Thyroid gland (tissue), 4 donors: ENCODE measurements at regions not wholly inside any gene's neighbourhood (a gene's known extent, or its start where the extent isn't known, plus 50 kb on each side); places are given as distances from the start of the nearest gene placed in this dataset.
A peak's percentile ranks its signal among the peaks of the same experiment; 100 is the strongest.

Experiments
- DNase-seq, 2 donors: peaks; one replicate each; pipeline ENCODE4 v3.0.0-alpha.2; 2019
- H3K27ac ChIP-seq, 3 donors: fragments of 200-600 bp; sonication (generic); 1 replicate in 2 of 3; 2 replicates in 1 of 3; pipeline ENCODE4 v1.5.1; 2016 to 2019; ENCODE audit warnings: mild to moderate bottlenecking in 1 of 3, moderate library complexity in 1 of 3
- H3K27me3 ChIP-seq: fragments of 200-600 bp; sonication (generic); one replicate; pipeline ENCODE4 v1.5.1; 2019
- H3K36me3 ChIP-seq, 2 donors: fragments of 200-600 bp; sonication (generic); one replicate each; pipeline ENCODE4 v1.5.1; 2016 to 2019
- H3K4me1 ChIP-seq, 2 donors: fragments of 200-600 bp; sonication (generic); one replicate each; pipeline ENCODE4 v1.5.1; 2017 to 2019
- H3K4me3 ChIP-seq, 3 donors: fragments of 200-600 bp; sonication (generic); replicated peaks in 1 of 3; 1 replicate in 2 of 3; 2 replicates in 1 of 3; pipeline ENCODE4 v1.5.1; 2016; ENCODE audit warnings: mild to moderate bottlenecking in 1 of 3
- H3K9me3 ChIP-seq: fragments of 200-600 bp; sonication (generic); one replicate; pipeline ENCODE4 v1.5.1; 2017
- CTCF ChIP-seq, 6 experiments: fragments of 200-600 bp in 3 of 6; fragments of 450-650 bp in 3 of 6; sonication (generic) in 3 of 6; IDR thresholded peaks; one replicate each; pipeline ENCODE4 v1.5.1; 2016 to 2019; ENCODE audit warnings: antibody characterized with exemption in 6 of 6, mild to moderate bottlenecking in 2 of 6, inconsistent platforms in 1 of 6, moderate library complexity in 1 of 6
- POLR2A ChIP-seq, 2 donors: fragments of 450-650 bp; IDR thresholded peaks; one replicate each; pipeline ENCODE4 v1.6.1; 2017; ENCODE audit warnings: antibody characterized with exemption in 2 of 2, mild to moderate bottlenecking in 2 of 2, moderate library complexity in 1 of 2
- WGBS, 2 donors: methylation state at CpG; one replicate each; pipeline ENCODE4 v1.1.5; 2017; 5-methylcytosine and 5-hydroxymethylcytosine counted together
- intact Hi-C: fragments of 100-400 bp; cut with DNase I; formaldehyde crosslinking; loops from one replicate; pipeline ENCODE4 v1.15.1; 2023

DNA sequence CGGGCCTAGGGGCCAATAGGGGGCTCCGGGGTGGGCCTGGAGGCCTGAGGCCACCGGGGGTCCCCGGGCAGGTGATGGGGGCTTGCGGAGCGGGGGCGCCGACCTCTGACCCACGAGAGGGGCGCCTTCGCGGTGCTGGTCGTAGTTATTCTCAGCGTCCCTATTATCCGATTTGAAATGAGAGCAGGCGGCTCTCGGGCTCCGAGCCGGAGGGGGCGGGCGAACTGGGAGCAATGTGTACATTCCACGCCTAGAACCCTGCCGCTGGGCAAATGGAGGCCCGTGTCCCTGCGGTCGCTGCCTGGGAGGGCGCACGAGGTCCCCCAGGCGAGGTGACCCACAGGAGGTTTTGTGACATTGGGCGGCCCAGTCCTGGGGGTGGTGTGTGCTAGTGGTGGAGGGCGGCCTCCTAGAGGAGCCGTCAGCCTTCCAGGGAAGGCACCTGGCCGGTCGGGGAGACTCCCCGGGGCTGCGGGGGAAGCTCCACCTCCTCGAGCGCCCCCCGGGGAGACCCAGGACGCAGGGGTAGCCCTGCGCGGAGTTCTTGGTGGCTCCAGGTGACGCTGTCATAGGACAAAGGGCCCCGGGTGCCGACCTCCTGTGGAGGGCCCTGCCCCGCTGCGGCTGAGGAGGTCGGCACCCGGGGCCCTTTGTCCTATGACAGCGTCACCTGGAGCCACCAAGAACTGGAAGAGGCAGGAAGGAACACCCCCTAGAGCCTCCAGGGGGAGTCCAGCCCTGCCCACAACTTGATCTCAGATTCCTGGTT, 102.6 kb upstream of the PRKX start:
- Histone ChIP-seq H3K27me3 (no peaks in the 10 kb centered on the region), H3K36me3 (no peaks in the 10 kb centered on the region), H3K4me1 (peaks cover 5 to 17% of the 10 kb centered on the region in 2 donors), H3K9me3 (no peaks in the 10 kb centered on the region), H3K27ac (peak overlapping the region; percentile 88 to 97 (median 96)), H3K4me3 (peak overlapping the region in 2 of 3 donors; percentile 35 to 72)
- no CpG with 5 or more reads among the region's 50 CpGs for WGBS, 2 donors
- peak; percentile 46 to 57 for DNase-seq
- TF ChIP-seq POLR2A (IDR thresholded peaks at IDR 0.05) (peak in 1 of 2 donors; percentile 55), CTCF (IDR thresholded peaks at IDR 0.05) (peak in 2 of 6 experiments; percentile 6 to 9)
- intact Hi-C loops: loop anchor here (10.0 kb wide), 2 partner anchors 101 to 881 kb away; partner anchors contain the start of gene PRKX

- Histone ChIP-seq H3K27me3 (no peaks in the 10 kb centered on the region), H3K36me3 (no peaks in the 10 kb centered on the region), H3K4me3 (no peak overlapping the region), H3K27ac (no peak overlapping the region), H3K4me1 (peaks cover 5 to 13% of the 10 kb centered on the region in 2 donors), H3K9me3 (no peaks in the 10 kb centered on the region)
- intact Hi-C loops: loop anchor here (5.0 to 10.0 kb wide), 3 partner anchors 97 to 877 kb away; partner anchors contain the start of gene PRKX
- TF ChIP-seq CTCF (IDR thresholded peaks at IDR 0.05): peak in 4 of 6 experiments; percentile 54 to 68 (median 62)
- TF ChIP-seq POLR2A (IDR thresholded peaks at IDR 0.05): no peak
- DNase-seq: peak in 1 of 2 donors; percentile 31
- WGBS, 2 donors: 28 to 67% methylated on average over 15 to 16 of the region's 16 CpGs
These were observed 98.2 kb upstream of the PRKX start for GRCh38 chrX:3811331-3812311.

GRCh38 chrX:3807906-3808305, 94.5 kb upstream of the PRKX start:
- Histone ChIP-seq H3K4me3 (no peak overlapping the region), H3K36me3 (no peaks in the 10 kb centered on the region), H3K9me3 (no peaks in the 10 kb centered on the region), H3K27ac (no peak overlapping the region), H3K27me3 (no peaks in the 10 kb centered on the region), H3K4me1 (peaks cover 0 to 4% of the 10 kb centered on the region in 2 donors)
- TF ChIP-seq CTCF (IDR thresholded peaks at IDR 0.05) (no peak), POLR2A (IDR thresholded peaks at IDR 0.05) (no peak)
- intact Hi-C loops: no loop called here
- 46 to 57% methylated on average over 4 of the region's 4 CpGs for WGBS, 2 donors
- DNase-seq: no peak

- TF ChIP-seq CTCF (IDR thresholded peaks at IDR 0.05) (no peak), POLR2A (IDR thresholded peaks at IDR 0.05) (no peak)
- Histone ChIP-seq H3K4me1 (peaks cover 0 to 1% of the 10 kb centered on the region in 2 donors), H3K27ac (no peak overlapping the region), H3K27me3 (no peaks in the 10 kb centered on the region), H3K4me3 (no peak overlapping the region), H3K9me3 (no peaks in the 10 kb centered on the region), H3K36me3 (no peaks in the 10 kb centered on the region)
- WGBS, 2 donors: 25 to 44% methylated on average over 10 of the region's 10 CpGs
- DNase-seq: no peak
- intact Hi-C loops: no loop called here
These were observed 93.2 kb upstream of the PRKX start for GRCh38 chrX:3806630-3807029.
